ENCODE measurements at regions not wholly inside any gene's neighbourhood (a gene's known extent, or its start where the extent isn't known, plus 50 kb on each side); places are given as distances from the start of the nearest gene placed in this dataset.

DNA sequence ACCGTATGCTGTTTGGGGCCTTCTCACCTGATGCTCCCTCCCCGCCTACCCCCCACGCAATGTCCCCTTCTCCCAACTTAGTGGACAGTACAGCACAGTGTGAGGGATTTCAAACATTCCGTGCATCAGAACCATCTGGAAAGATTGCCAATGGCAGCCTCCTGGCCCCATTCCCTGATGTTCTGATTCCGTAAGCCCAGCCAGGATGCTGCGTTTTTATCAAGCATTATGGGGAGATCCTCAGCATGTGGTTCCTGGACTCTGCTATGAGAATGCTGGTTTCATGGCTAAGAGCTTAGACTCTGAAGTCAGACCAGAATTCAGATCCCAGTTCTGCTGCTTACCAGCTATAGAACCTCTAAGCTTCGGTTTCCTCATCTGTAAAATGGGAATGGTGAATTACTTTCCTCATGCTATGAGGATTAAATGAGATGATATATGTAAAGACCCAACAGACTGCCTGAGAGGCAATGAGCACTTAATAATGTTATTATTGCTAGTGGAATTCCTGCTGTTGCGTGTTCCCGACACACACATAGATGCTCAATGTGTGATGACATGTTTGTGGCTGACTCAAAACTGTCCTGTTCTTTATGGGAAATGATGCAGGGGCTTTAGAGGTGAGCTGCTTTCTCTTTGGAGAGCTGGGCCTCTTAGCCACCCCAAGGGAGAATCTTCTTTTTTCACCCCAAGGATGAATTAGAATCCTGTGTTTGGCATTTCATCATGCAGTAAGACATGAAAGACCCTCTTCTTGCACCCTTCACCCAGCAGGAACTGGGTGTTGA, 60.8 kb upstream of the SMNDC1 start:
- TF ChIP-seq, protein P1, sequence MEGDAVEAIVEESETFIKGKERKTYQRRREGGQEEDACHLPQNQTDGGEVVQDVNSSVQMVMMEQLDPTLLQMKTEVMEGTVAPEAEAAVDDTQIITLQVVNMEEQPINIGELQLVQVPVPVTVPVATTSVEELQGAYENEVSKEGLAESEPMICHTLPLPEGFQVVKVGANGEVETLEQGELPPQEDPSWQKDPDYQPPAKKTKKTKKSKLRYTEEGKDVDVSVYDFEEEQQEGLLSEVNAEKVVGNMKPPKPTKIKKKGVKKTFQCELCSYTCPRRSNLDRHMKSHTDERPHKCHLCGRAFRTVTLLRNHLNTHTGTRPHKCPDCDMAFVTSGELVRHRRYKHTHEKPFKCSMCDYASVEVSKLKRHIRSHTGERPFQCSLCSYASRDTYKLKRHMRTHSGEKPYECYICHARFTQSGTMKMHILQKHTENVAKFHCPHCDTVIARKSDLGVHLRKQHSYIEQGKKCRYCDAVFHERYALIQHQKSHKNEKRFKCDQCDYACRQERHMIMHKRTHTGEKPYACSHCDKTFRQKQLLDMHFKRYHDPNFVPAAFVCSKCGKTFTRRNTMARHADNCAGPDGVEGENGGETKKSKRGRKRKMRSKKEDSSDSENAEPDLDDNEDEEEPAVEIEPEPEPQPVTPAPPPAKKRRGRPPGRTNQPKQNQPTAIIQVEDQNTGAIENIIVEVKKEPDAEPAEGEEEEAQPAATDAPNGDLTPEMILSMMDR (IDR thresholded peaks at IDR 0.05) = no peak
- no peak for TF ChIP-seq POLR2A (IDR thresholded peaks at IDR 0.05)
